GM19239 (cell line): ENCODE measurements at regions not wholly inside any gene's neighbourhood (a gene's known extent, or its start where the extent isn't known, plus 50 kb on each side); places are given as distances from the start of the nearest gene placed in this dataset.
"Not testable (repeated sequence)": the region's sequence is repeated elsewhere in the genome, so short reads cannot be mapped to it uniquely, and the experiment has no call there.

Experiments
- DNase-seq: peaks from one replicate; pipeline ENCODE4 v3.0.0; 2011; ENCODE audit warnings: low spot score; ENCODE audit not compliant: insufficient read length
- FAIRE-seq: peaks from 2 replicates; lab custom pipeline; 2011; peaks lifted over from hg19 to GRCh38; lab: Jason Lieb, UNC

DNA sequence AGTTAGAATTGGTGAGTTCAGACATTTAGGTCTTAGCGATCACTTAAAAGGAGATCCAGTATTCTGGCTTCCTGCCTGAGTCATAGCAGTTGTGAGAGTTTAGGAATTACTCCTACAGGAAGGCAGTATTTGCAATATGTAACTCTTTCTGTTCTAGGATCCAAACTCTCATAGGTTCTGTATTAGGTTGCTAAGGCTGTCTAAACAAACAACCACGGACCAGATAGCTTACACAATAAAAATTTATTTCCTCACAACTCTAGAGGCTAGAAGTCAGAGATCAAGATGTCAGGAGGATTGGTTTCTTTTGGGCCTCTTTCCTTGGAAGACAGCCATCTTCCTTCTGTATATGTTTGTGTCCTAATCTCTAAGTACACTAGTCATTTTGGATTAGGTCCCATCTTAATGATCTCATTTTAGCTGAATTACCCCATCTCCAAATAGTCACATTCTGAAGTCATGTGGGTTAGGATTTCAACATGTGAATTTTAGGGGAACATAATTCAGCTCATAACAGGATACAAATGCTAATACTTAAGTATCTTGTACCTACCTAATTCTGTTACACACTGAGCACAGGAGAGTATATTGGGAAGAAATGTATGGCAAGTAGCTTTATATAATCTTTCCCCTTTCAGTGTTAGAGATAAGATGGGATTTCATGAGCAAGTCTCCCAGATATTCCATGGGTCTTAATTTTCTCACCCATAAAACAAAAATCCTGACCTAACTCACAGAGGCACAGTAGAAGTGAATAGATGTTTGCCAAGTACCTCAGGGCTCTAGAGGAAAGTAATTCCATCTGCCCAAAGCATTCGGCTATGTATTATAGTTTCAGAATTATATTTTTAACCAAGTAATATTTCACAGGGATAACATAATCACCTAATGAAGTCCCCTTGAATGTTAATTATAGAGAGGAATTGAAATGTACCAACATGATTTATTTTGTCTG, 144.4 kb downstream of the PTBP2 start:
- FAIRE-seq (no peak), DNase-seq (no peak)

- no peak for FAIRE-seq
- no peak for DNase-seq
These were observed 151.2 kb downstream of the PTBP2 start for GRCh38 chr1:96872757-96873156.

GRCh38 chr1:96878640-96879039, 157.1 kb downstream of the PTBP2 start:
- FAIRE-seq (no peak), DNase-seq (no peak)

GRCh38 chr1:96880626-96881025, 159.0 kb downstream of the PTBP2 start:
- no peak for DNase-seq
- FAIRE-seq, result no peak

DNA sequence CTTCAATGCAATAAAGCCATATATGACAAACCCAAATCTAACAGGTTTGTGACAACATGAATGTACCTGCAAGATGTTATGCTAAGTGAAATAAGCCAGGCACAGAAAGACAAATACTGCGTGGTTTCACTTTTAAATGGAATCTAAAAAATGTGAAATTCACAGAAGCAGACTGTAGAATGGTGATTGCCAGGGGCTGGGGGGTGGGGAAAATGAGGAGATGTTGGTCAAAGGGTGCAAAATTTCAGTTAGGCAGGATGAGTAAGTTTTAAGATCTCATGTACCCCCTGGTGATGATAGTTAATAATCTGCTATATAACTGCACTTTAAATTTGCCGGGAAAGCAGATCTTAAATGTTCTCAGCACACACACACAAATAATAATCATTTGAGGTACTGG, 160.5 kb downstream of the PTBP2 start:
- FAIRE-seq (no peak), DNase-seq (no peak)

DNA sequence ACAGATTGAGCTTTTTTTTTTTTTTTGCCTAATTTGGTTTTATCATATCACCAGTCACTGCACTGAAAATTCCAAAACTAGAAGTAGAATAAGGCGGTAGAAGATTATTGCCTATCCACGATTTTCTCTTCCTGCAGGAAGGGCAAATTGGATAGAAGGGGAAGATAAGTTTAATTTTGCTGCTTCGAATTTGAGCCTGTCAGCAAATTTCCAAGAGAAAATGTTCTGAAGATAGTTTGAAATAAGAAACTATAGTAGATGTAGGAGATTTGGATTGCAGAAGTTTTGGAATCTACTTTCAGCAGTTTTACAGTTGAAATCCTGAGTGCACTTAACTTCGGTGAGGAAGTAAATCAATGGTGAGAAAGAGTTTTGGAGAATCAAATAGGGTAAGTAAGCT, 164.9 kb downstream of the PTBP2 start:
- no peak for FAIRE-seq
- DNase-seq, result no peak

DNA sequence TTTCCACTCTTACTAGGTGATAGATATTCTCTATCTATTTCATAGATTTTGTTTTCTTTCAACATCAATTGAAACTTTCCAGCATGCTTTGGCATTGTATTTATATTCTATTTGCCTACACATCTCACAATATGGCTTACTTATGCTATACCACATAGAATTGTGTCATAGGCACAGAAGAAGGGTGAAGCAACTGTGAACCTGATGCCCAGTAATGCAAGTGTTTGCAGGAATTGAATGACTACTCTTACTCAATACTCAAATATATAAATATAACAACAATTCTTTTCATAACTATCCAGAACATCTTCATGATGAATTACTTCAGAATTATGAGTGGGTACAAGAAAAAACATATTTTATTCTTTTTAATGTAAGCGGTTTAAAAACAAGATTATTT, 165.9 kb downstream of the PTBP2 start:
- no peak for FAIRE-seq
- no peak for DNase-seq

DNA sequence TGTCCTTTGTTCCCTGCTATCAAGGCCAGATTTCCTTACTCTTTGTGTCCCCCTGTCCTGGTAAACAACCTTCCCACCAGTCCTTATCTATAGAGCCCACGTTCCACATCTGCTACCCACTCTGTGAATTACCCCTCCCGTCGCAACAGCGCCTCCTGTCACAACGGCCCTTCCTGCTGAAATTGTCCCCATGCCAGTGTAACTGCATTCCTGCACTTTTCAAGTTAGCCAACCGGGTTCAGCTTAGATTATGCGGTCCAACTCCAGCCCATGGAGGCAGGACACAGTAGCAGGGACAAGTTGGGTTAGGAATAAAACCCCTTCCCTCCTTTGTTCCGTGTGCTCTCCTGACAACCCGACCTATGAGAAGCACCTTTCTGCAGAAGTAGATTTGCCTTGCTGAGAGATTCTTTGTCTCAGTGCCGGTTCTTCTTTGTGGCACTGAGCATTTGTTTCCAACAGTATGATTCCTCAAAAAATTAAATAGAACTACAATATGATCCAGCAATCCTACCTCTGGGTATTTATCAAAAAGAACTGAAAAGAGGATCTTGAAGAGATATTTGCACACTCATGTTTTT, 180.3 kb downstream of the PTBP2 start:
- no peak for FAIRE-seq
- no peak for DNase-seq

- FAIRE-seq (no peak), DNase-seq (no peak)
These were observed 190.7 kb downstream of the PTBP2 start for GRCh38 chr1:96912248-96912647.

DNA sequence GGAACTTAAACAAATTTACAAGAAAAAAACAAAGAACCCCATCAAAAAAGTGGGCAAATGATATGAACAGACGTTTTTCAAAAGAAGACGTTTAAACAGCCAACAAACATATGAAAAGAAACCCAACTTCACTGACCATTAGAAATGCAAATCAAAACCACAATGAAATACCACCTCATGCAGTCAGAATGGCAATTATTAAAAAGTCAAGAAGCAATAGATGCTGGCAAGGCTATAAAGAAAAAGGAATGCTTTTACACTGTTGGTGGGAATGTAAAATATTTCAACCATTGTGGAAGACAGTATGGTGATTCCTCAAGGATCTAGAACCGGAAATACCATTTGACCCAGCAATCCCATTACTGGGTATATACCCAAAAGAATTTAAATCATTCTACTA, 194.1 kb downstream of the PTBP2 start:
- DNase-seq, FAIRE-seq: not testable (repeated sequence)

DNA sequence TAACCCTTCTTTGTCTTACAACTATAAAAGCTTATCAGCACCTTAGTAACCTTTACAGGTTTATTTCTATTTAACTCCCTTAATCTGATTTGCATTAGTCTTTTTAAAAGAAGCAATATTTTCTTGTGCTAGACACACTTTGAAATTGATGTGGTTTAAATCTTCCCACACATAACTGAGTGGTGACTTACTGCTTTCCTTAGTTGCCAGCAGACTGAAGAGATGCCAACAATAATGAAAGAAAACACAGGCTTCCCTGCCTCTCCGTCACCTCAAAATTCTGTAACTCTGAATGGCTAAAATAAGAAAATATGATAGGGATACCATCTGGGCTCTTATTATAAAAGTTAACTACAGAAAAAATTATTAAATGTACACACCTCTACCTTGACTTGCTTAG, 196.8 kb downstream of the PTBP2 start:
- no peak for DNase-seq
- no peak for FAIRE-seq

DNA sequence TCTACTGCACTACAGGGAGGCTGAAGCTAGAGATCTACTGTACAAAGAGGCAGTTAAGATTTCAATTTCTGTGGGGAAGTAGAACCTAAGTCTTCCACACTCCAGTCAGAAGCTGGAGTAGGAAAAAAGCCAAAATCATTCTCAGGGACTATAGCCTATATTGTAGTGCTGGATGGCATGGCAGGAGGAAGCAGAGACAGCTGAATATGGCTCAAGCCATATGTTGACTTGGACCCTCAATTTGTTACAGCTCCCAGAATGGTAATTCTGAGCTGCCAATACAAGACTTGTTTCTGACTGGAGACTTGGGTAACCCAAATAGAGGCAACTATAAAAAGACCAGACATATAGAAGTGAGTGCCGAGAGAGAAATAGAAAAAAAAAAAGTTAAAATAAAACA, 200.6 kb downstream of the PTBP2 start:
- FAIRE-seq, result no peak

DNA sequence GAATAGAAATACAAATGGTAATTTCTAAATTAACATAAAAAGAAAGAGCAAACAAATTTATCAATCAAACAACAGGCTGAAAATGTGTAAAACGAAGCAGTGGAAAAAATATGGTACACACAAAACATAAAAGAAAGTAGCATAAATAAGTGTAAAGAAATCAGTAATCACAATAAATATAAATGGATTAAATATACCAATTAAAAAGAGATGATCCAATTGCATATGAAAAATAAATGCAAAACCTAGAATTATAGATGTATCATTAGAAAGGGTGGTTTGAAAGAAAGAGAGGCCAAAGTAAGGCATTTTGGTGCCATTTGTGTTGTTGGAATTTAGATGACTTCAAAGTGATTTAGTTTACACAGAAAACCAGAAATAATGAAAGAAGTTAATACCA, 202.2 kb downstream of the PTBP2 start:
- DNase-seq (no peak), FAIRE-seq (no peak)

More for the DNA sequence above, 200.6 kb downstream of the PTBP2 start:
- no peak for DNase-seq

GRCh38 chr1:96926176-96926575, 204.6 kb downstream of the PTBP2 start:
- no peak for DNase-seq

DNA sequence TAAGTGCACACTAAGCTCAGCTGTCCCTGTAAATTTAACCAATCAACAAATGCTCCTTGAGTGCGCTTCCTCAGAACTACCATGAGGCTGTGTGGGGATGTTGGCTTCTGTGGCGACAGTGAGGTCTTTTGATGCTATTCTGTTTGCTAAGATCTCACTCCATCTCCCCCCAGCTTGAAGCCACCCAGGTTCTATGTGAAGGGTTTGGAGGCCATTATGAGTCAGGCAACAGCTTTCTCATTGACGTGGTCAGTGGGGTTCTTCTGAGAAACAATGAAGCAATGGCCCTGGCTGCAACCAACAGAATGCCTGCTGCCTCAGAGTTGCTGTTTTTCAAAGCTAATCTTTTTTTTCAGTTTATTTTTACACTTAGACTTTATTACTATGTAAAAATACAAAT, 205.5 kb downstream of the PTBP2 start:
- DNase-seq, result no peak
- FAIRE-seq, result no peak

More at GRCh38 chr1:96926176-96926575, 204.6 kb downstream of the PTBP2 start:
- FAIRE-seq, result no peak

GRCh38 chr1:96931136-96931535, 209.6 kb downstream of the PTBP2 start:
- DNase-seq (no peak), FAIRE-seq (no peak)

GRCh38 chr1:96934282-96934681, 212.7 kb downstream of the PTBP2 start:
- no peak for FAIRE-seq
- DNase-seq, result no peak

GRCh38 chr1:96944432-96945092, 223.0 kb downstream of the PTBP2 start:
- DNase-seq, result no peak
- FAIRE-seq, result no peak

DNA sequence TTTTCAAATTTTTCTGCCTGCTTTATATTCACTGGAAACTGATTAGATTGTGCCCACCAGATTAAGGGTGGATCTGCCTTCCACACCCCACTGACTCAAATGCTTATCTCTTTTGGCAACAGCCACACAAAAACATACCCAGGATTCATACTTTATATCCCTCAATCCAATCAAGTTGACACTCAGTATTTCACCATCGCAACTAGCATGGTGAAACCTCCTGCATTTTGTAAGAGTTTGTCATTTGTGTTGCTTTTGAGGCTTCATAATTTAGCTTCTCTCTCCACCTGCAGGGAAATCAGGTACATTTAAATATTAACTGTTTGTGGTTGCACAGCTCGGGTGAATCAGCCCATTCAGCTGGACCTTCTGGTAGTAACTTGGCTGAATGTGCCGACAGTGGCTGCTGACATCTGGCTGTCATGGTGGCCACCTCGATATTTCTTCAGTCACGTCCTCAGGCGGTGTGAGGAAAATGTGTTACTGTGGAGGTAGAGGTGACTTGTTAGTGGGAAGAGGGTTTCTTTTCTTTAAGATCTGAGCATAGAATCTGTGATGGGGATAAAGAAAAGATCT, 224.0 kb downstream of the PTBP2 start:
- FAIRE-seq (no peak), DNase-seq (no peak)

- no peak for DNase-seq
- FAIRE-seq, result no peak
These were observed 233.9 kb downstream of the PTBP2 start for GRCh38 chr1:96955307-96956012.
